ENCODE measurements at regions not wholly inside any gene's neighbourhood (a gene's known extent, or its start where the extent isn't known, plus 50 kb on each side); places are given as distances from the start of the nearest gene placed in this dataset.
"Not testable (repeated sequence)": the region's sequence is repeated elsewhere in the genome, so short reads cannot be mapped to it uniquely, and the experiment has no call there.

- DNase-seq (ENCODE audit: low read depth, low spot score), result peak; percentile 4
Measured at GRCh38 chr6:100099189-100100074, 105.4 kb upstream of the MCHR2 start.

- DNase-seq (ENCODE audit: low read depth, low spot score), result no peak
Measured at GRCh38 chr6:100096936-100097335, 102.9 kb upstream of the MCHR2 start.

DNA sequence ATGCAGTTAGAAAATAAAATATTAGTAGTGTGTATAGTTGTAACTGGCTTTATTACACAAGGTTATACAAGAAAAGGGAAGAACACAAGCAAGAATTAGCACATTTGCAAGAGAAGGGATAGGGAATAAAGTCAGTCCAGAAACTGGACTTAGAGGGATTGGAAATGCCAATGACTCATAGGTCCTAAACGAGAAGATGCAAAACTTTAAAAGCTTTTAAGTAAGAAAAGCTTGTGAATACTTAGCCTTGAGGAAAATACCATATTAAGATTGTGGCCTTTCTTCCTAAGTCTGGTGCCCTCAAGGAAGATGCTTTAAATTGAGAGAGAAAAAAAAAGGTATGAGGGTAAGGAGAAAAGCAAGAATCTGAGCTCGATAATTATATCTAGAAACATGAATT is 102.3 kb upstream of the MCHR2 start:
- no peak for DNase-seq (ENCODE audit: low read depth, low spot score)

- DNase-seq (ENCODE audit: low read depth, low spot score), result no peak
Measured at GRCh38 chr6:100093405-100093804, 99.4 kb upstream of the MCHR2 start.

DNA sequence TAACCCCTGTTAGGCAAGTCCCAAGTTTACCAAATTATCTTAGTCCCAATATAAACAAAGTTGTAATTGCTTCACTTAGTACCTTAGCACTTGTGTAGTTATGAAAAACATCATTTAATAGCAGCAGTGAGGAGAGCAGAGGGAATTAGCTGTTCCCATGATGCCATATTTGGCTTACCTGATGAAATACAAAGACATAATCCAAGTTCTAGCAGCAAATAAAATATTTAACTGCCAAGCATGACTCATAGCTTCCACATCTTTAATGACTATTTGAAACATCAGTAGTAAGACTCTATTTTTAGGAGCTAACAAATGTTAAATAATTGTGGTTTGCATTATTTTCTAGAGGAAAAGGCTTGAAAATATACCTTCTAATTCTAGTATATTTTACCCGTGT is 94.0 kb upstream of the MCHR2 start:
- DNase-seq (ENCODE audit: low read depth, low spot score), result no peak

- no peak for DNase-seq (ENCODE audit: low read depth, low spot score)
Measured at GRCh38 chr6:100084991-100085364, 91.0 kb upstream of the MCHR2 start.

DNA sequence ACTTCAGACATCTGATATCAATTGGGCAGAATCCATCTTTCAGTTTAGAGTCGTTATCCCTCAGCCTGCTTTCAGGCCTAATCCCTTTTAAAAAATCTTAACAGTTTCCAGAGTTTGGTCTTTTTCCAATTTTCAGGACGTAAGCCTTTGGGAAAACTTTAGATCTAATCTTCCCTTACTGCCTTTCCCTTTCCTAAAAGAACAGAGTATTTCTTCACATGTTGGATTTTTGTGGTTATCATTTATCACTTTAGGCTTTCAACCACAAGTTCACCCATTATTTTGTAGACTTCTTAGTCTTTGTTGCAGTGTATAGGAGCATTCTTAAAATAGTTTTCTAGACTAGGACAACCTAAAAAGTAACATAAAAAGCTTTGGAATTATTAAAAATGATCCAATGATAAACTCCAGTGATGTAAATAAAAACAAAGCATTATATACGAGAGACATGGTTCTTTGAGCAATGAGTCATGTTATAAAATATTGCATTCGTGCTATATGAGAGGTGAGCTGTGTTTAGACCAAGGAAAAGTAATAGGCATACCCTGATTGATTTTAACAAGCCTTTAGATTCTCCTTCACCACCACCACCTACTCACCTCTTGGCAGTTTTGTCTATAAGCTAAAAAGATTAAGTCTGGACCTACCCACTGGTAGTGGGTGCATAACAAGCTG is 90.4 kb upstream of the MCHR2 start:
- DNase-seq (ENCODE audit: low read depth, low spot score), result no peak

DNA sequence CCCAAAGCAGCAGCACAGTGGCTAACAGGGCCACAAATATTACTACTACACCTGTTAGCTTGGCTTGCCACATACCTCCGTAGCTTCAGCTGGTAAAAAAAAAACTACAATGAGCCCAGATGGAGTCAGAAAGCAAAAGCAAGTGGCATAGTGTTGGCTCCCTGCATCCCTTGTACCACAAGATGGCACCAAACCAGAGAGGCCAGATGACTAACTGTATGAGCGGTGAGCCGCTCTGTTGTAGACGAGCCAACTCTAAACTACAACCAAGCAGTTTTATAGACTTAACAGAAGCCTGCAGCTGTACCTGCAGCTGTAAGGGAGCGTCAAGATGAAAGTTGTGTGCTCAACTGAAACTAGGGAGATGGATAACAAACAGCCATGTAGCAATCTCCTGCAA is 84.5 kb upstream of the MCHR2 start:
- no peak for DNase-seq (ENCODE audit: low read depth, low spot score)

- DNase-seq (ENCODE audit: low read depth, low spot score), result no peak
Measured at GRCh38 chr6:100065348-100065747, 71.3 kb upstream of the MCHR2 start.

DNA sequence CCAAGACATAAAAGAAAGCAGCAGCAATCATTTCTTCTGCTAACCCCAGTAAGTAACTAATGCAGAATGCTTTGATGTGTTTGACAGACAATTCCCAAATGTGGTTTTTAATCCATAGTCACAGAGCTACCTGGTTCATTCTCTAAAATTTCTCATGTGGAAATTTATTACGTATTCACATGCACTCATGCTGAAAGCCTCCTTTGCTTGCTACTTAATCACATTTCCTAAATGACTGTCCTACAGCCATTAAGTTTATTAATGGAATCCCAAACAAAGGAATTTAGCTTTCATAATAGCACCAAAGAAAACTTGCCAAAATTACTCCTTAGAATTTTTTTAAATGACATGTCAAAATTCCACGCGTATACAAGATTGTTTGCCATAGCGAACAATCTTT is 68.6 kb upstream of the MCHR2 start:
- DNase-seq (ENCODE audit: low read depth, low spot score), result no peak

DNA sequence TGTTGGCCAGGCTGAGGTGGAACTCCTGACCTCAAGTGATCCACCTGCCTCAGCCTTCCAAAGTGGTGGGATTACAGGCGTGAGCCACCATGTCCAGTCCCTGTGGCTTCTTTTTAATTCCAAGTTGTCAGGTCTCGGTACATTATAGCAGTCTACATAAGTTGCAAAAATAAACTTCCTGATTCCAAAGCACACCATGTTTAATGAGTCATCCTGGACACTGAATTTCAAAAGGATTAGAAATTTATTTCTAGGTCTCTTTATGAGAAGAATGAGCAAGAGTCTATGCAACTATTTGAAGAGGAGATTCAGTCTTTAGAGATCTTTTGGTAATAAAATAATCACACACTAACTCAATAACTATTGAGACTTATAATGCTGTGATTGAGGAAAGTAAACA is 63.9 kb upstream of the MCHR2 start:
- DNase-seq (ENCODE audit: low read depth, low spot score), result no peak

DNA sequence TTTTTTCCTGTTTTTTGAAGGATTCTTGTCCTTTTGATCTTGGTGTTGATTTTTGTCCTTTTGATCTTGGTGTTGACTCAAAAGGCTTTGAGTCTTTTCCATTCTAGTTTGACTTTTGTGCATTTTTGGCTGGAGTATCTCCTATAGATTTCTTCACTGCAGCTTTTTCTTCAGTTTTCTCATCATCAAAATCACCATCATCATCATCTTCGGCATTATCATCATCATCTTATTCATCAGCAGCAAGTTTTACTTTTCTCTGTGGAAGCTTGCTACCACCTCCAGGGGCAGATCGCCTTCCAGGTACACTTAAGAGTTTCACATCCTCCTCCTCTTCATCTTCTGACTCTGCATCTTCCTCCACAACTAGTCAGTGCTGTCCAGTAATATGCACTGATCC is 56.5 kb upstream of the MCHR2 start:
- DNase-seq (ENCODE audit: low read depth, low spot score), result no peak

GRCh38 chr6:100043961-100044360 is 49.9 kb upstream of the MCHR2 start:
- DNase-seq (ENCODE audit: low read depth, low spot score), result not testable (repeated sequence)

All from smooth muscle cell of the brain vasculature (primary cell).